IMR-90 (cell line): ENCODE measurements at regions not wholly inside any gene's neighbourhood (a gene's known extent, or its start where the extent isn't known, plus 50 kb on each side); places are given as distances from the start of the nearest gene placed in this dataset.

Experiments used
- ATAC-seq: fragments of 200-7000 bp; cut with Tn5 transposase; 2 replicates; pipeline ENCODE4 v1.9.1; 2020; ENCODE audit warnings: low read depth, mild to moderate bottlenecking, moderate library complexity
- BruUV-seq: library from RNA; stranded (reverse); fragments of 400-500 nt; replicated peaks from 2 replicates; lab custom pipeline; 2021; lab: Mats Ljungman, UMichigan
- CTCF ChIA-PET: fragments of 300-600 bp; formaldehyde crosslinking; extraction: SDS; loops from one replicate; lab custom pipeline; 2021; ENCODE audit warnings: antibody characterized with exemption; lab: Yijun Ruan, JAX
- POLR2A ChIA-PET: fragments of 300-600 bp; sonication (Branson Sonifier 250); formaldehyde crosslinking; loops from one replicate; lab custom pipeline; 2022; ENCODE audit warnings: antibody characterized with exemption; ENCODE audit not compliant: unreplicated experiment; lab: Charles Lee
- DNase-seq: peaks from one replicate; pipeline ENCODE4 v3.0.0; 2013
- H2AFZ ChIP-seq: replicated peaks from 2 replicates; pipeline ENCODE3; 2013; ENCODE audit warnings: low read length, mild to moderate bottlenecking; ENCODE audit not compliant: poor library complexity
- H2AK5ac ChIP-seq: 2 replicates; pipeline ENCODE4 v1.6.1; 2013; ENCODE audit warnings: low read depth, low read length, inconsistent platforms
- H2AK9ac ChIP-seq: replicated peaks from 2 replicates; pipeline ENCODE3; 2013; ENCODE audit warnings: mild to moderate bottlenecking, low read depth, low read length, moderate library complexity; ENCODE audit not compliant: poor library complexity
- H2BK120ac ChIP-seq: 2 replicates; pipeline ENCODE4 v1.6.1; 2013; ENCODE audit warnings: low read depth, low read length, inconsistent platforms
- H2BK15ac ChIP-seq: 3 replicates; pipeline ENCODE4 v1.6.1; 2013; ENCODE audit warnings: low read depth, low read length, inconsistent platforms
- H2BK20ac ChIP-seq: 2 replicates; pipeline ENCODE4 v1.6.1; 2013; ENCODE audit warnings: low read depth, mild to moderate bottlenecking, inconsistent platforms, low read length, moderate library complexity
- H2BK5ac ChIP-seq: 2 replicates; pipeline ENCODE4 v1.6.1; 2013; ENCODE audit warnings: mild to moderate bottlenecking, low read depth, low read length, inconsistent platforms; ENCODE audit not compliant: poor library complexity, severe bottlenecking
- H3K14ac ChIP-seq: replicated peaks from 2 replicates; pipeline ENCODE4 v1.6.1; 2013; ENCODE audit warnings: low read depth, low read length, inconsistent platforms
- H3K18ac ChIP-seq: 2 replicates; pipeline ENCODE4 v1.6.1; 2013; ENCODE audit warnings: low read depth, low read length, control low read depth
- H3K23ac ChIP-seq: 2 replicates; pipeline ENCODE4 v1.6.1; 2013; ENCODE audit warnings: low read depth, low read length, inconsistent platforms
- H3K27ac ChIP-seq: 2 replicates; pipeline ENCODE4 v1.5.1; 2013; ENCODE audit warnings: mild to moderate bottlenecking, control low read depth, low read length; ENCODE audit not compliant: insufficient read depth
- H3K27me3 ChIP-seq: 2 replicates; pipeline ENCODE4 v1.6.1; 2013; ENCODE audit warnings: low read length; ENCODE audit not compliant: control insufficient read depth, insufficient read depth
- H3K36me3 ChIP-seq: 2 replicates; pipeline ENCODE4 v1.6.1; 2013; ENCODE audit warnings: low read length, mixed read lengths; ENCODE audit not compliant: control insufficient read depth, insufficient read depth
- H3K4ac ChIP-seq: 2 replicates; pipeline ENCODE4 v1.6.1; 2013; ENCODE audit warnings: low read depth, low read length, inconsistent platforms
- H3K4me1 ChIP-seq: 2 replicates; pipeline ENCODE4 v1.6.1; 2013; ENCODE audit warnings: low read length, mixed read lengths; ENCODE audit not compliant: control insufficient read depth, insufficient read depth
- H3K4me2 ChIP-seq: 2 replicates; pipeline ENCODE4 v1.6.1; 2013; ENCODE audit warnings: low read depth, mild to moderate bottlenecking, control low read depth, low read length, moderate library complexity
- H3K4me3 ChIP-seq: 2 replicates; pipeline ENCODE4 v1.5.1; 2013; ENCODE audit warnings: low read depth, mild to moderate bottlenecking, control low read depth, low read length, moderate library complexity; ENCODE audit not compliant: insufficient read depth
- H3K56ac ChIP-seq: 2 replicates; pipeline ENCODE4 v1.6.1; 2013; ENCODE audit warnings: low read length, inconsistent platforms; ENCODE audit not compliant: insufficient read depth; ENCODE audit errors: extremely low read depth
- H3K79me1 ChIP-seq, 2 experiments: 2 replicates each; pipeline ENCODE4 v1.6.1; 2013; ENCODE audit warnings: low read length in 2 of 2, inconsistent platforms in 1 of 2, low read depth in 1 of 2
- H3K9ac ChIP-seq: 2 replicates; pipeline ENCODE4 v1.6.1; 2013; ENCODE audit warnings: low read depth, low read length, control low read depth
- H3K9me1 ChIP-seq: 2 replicates; pipeline ENCODE4 v1.6.1; 2013; ENCODE audit warnings: low read length, inconsistent platforms; ENCODE audit not compliant: insufficient read depth
- H3K9me3 ChIP-seq: 2 replicates; pipeline ENCODE4 v1.6.1; 2013; ENCODE audit warnings: low read length; ENCODE audit not compliant: control insufficient read depth, insufficient read depth
- H4K20me1 ChIP-seq: 2 replicates; pipeline ENCODE4 v1.6.1; 2013; ENCODE audit warnings: low read length, inconsistent platforms; ENCODE audit not compliant: insufficient read depth
- H4K5ac ChIP-seq: 2 replicates; pipeline ENCODE4 v1.6.1; 2013; ENCODE audit warnings: mild to moderate bottlenecking, low read depth, low read length, control low read depth
- H4K8ac ChIP-seq, 2 experiments: 2 replicates each; pipeline ENCODE4 v1.6.1; 2013; ENCODE audit warnings: low read depth in 2 of 2, low read length in 2 of 2, control low read depth in 1 of 2, inconsistent platforms in 1 of 2
- H4K91ac ChIP-seq: 2 replicates; pipeline ENCODE4 v1.6.1; 2013; ENCODE audit warnings: low read depth, low read length, inconsistent platforms; ENCODE audit not compliant: insufficient read depth
- RFX5 ChIP-seq: IDR thresholded peaks from 2 replicates; pipeline ENCODE4 v1.8.0; 2012; ENCODE audit warnings: low read depth, mild to moderate bottlenecking, low read length, moderate library complexity
- dilution Hi-C: fragments of 300-500 bp; cut with HindIII; formaldehyde crosslinking; loops from one replicate; pipeline ENCODE4 v1.14.3; 2018; ENCODE audit warnings: low sequenced_read_pairs; ENCODE audit not compliant: unreplicated experiment
- in situ Hi-C: fragments of 300-500 bp; cut with MboI; formaldehyde crosslinking; loops from 3 replicates; pipeline ENCODE4 v1.14.3; 2019; ENCODE audit warnings: low sequenced_read_pairs, inconsistent platforms, mixed read lengths
- intact Hi-C: fragments of 100-400 bp; cut with micrococcal nuclease; formaldehyde crosslinking; loops from 2 replicates; pipeline ENCODE4 v1.10.0; 2022

DNA sequence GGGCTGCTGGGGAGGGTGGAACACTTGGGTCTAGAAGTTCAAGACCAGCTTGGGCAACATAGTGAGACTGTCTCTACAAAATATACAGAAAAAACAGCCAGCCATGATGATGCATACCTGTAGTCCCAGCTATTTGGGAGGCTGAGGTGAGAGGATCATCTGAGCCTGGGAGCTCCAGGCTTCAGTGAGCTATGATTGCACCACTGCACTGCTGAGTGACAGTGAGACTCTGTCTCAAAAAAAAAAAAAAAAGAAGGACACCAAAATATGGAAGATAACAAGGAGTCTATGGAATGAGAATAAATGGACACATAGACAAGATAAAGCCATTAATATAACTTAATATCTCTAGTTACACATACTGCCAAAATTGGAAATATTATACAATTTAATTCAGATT, 62.7 kb upstream of the IL15 start:
- ChIA-PET CTCF (no interaction called here), POLR2A (no interaction called here)
- peaks cover 2% of the 10 kb centered on the region for H3K4me1 ChIP-seq
- no peak overlapping the region for H3K9ac ChIP-seq
- no peak overlapping the region for H3K4ac ChIP-seq
- no peak for TF ChIP-seq RFX5
- no peak overlapping the region for H2AK5ac ChIP-seq
- no peak overlapping the region for H3K27ac ChIP-seq
- DNase-seq, result no peak
- H3K79me1 ChIP-seq, result no peaks in the 10 kb centered on the region
- no peak overlapping the region for H4K5ac ChIP-seq
- no peaks in the 10 kb centered on the region for H4K20me1 ChIP-seq
- H3K9me3 ChIP-seq, result no peaks in the 10 kb centered on the region
- ATAC-seq, result no peak
- H4K91ac ChIP-seq, result no peak overlapping the region
- no peak overlapping the region for H2BK15ac ChIP-seq
- no peak overlapping the region for H3K23ac ChIP-seq
- H3K18ac ChIP-seq, result no peak overlapping the region
- H3K9me1 ChIP-seq, result no peaks in the 10 kb centered on the region
- H2AK9ac ChIP-seq, result no peak overlapping the region
- no peaks in the 10 kb centered on the region for H3K27me3 ChIP-seq
- no peak overlapping the region for H3K14ac ChIP-seq
- H2BK120ac ChIP-seq, result no peak overlapping the region
- no peak overlapping the region for H2AFZ ChIP-seq
- H3K56ac ChIP-seq, result no peak overlapping the region
- no peak overlapping the region for H4K8ac ChIP-seq
- H3K4me3 ChIP-seq, result no peak overlapping the region
- in situ Hi-C loops (no loop called here), intact Hi-C loops (loop anchor here (5.0 kb wide), 1 partner anchor 54 kb away; no protein-coding TSS in a partner anchor), dilution Hi-C loops (no loop called here)
- no peak overlapping the region for H2BK5ac ChIP-seq
- no peaks in the 10 kb centered on the region for H3K36me3 ChIP-seq
- no peak overlapping the region for H2BK20ac ChIP-seq
- no peak overlapping the region for H3K4me2 ChIP-seq
- BruUV-seq, result no TSS peak
